ENCODE measurements at regions not wholly inside any gene's neighbourhood (a gene's known extent, or its start where the extent isn't known, plus 50 kb on each side); places are given as distances from the start of the nearest gene placed in this dataset.

- H3K9ac ChIP-seq: no peak overlapping the region
- no peak for TF ChIP-seq CTCF (conservative IDR thresholded peaks at IDR 0.05; ENCODE audit: low read depth, low read length)
- H2AFZ ChIP-seq (ENCODE audit: low read depth): no peak overlapping the region
- H3K4me1 ChIP-seq (ENCODE audit: low read depth, poor library complexity, severe bottlenecking): peaks cover 39% of the 10 kb centered on the region
- H3K4me2 ChIP-seq: no peak overlapping the region
- no peak overlapping the region for H3K27ac ChIP-seq
- H4K20me1 ChIP-seq (ENCODE audit: insufficient read depth): no peaks in the 10 kb centered on the region
- no peaks in the 10 kb centered on the region for H3K79me2 ChIP-seq (ENCODE audit: insufficient read depth, low read depth)
- no peaks in the 10 kb centered on the region for H3K36me3 ChIP-seq (ENCODE audit: insufficient read depth)
- H3K4me3 ChIP-seq (IDR thresholded peaks at IDR 0.05; ENCODE audit: insufficient read depth, low read depth, low read length): no peak overlapping the region
- no peaks in the 10 kb centered on the region for H3K27me3 ChIP-seq (ENCODE audit: insufficient read depth, low read depth)
Observed at GRCh38 chr21:33121715-33122475, 52.0 kb downstream of the OLIG1 start.

- Histone ChIP-seq H3K27ac (no peak overlapping the region), H3K79me2 (ENCODE audit: insufficient read depth, low read depth) (no peaks in the 10 kb centered on the region), H3K36me3 (ENCODE audit: insufficient read depth) (no peaks in the 10 kb centered on the region), H3K4me1 (ENCODE audit: low read depth, poor library complexity, severe bottlenecking) (peaks cover 35% of the 10 kb centered on the region), H3K27me3 (ENCODE audit: insufficient read depth, low read depth) (no peaks in the 10 kb centered on the region), H3K4me3 (IDR thresholded peaks at IDR 0.05; ENCODE audit: insufficient read depth, low read depth, low read length) (no peak overlapping the region), H3K9ac (no peak overlapping the region), H3K4me2 (no peak overlapping the region), H4K20me1 (ENCODE audit: insufficient read depth) (no peaks in the 10 kb centered on the region), H2AFZ (ENCODE audit: low read depth) (no peak overlapping the region)
- no peak for TF ChIP-seq CTCF (conservative IDR thresholded peaks at IDR 0.05; ENCODE audit: low read depth, low read length)
Observed at GRCh38 chr21:33122507-33122906, 52.6 kb downstream of the OLIG1 start.

- Histone ChIP-seq H3K27ac (no peak overlapping the region), H3K4me1 (ENCODE audit: low read depth, poor library complexity, severe bottlenecking) (peaks cover 30% of the 10 kb centered on the region), H3K4me2 (peak overlapping the region; percentile 13; the same call in 1 of the 2 replicates), H3K79me2 (ENCODE audit: insufficient read depth, low read depth) (no peaks in the 10 kb centered on the region), H2AFZ (ENCODE audit: low read depth) (peak overlapping the region; percentile 31), H3K9ac (no peak overlapping the region), H4K20me1 (ENCODE audit: insufficient read depth) (no peaks in the 10 kb centered on the region), H3K36me3 (ENCODE audit: insufficient read depth) (no peaks in the 10 kb centered on the region), H3K27me3 (ENCODE audit: insufficient read depth, low read depth) (no peaks in the 10 kb centered on the region; the same call in 1 of the 2 replicates), H3K4me3 (IDR thresholded peaks at IDR 0.05; ENCODE audit: insufficient read depth, low read depth, low read length) (no peak overlapping the region)
- no peak for TF ChIP-seq CTCF (conservative IDR thresholded peaks at IDR 0.05; ENCODE audit: low read depth, low read length)
Observed at GRCh38 chr21:33123374-33124123, 53.6 kb downstream of the OLIG1 start.

- Histone ChIP-seq H3K79me2 (ENCODE audit: insufficient read depth, low read depth) (no peaks in the 10 kb centered on the region), H4K20me1 (ENCODE audit: insufficient read depth) (no peaks in the 10 kb centered on the region), H3K27me3 (ENCODE audit: insufficient read depth, low read depth) (no peaks in the 10 kb centered on the region; the same call in 1 of the 2 replicates), H3K27ac (no peak overlapping the region), H3K9ac (no peak overlapping the region), H3K4me2 (no peak overlapping the region), H3K4me3 (IDR thresholded peaks at IDR 0.05; ENCODE audit: insufficient read depth, low read depth, low read length) (no peak overlapping the region), H2AFZ (ENCODE audit: low read depth) (no peak overlapping the region), H3K36me3 (ENCODE audit: insufficient read depth) (no peaks in the 10 kb centered on the region), H3K4me1 (ENCODE audit: low read depth, poor library complexity, severe bottlenecking) (peaks cover 30% of the 10 kb centered on the region)
- TF ChIP-seq CTCF (conservative IDR thresholded peaks at IDR 0.05; ENCODE audit: low read depth, low read length): no peak
Observed at GRCh38 chr21:33124889-33125288, 54.9 kb downstream of the OLIG1 start.
